ENCODE measurements at regions not wholly inside any gene's neighbourhood (a gene's known extent, or its start where the extent isn't known, plus 50 kb on each side); places are given as distances from the start of the nearest gene placed in this dataset.

DNA sequence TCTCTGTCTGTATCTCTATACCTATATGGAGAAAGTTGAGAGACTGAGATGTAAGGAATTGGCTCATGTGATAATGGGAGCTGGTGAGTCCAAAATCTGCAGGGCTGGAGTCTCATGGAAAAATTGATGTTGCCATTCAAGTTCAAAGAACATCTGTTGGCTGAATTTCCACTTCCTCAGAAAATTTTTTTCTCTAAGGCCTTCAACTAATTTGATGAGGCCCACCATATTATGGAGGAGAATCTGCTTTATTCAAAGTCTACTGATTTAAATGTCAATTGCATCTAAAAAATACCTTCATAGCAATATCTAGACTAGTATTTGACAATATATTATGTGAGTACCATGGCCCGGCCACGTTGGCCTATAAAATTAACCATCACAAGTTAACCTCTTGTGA, 261.4 kb downstream of the VRK1 start:
- TF ChIP-seq, protein P1, sequence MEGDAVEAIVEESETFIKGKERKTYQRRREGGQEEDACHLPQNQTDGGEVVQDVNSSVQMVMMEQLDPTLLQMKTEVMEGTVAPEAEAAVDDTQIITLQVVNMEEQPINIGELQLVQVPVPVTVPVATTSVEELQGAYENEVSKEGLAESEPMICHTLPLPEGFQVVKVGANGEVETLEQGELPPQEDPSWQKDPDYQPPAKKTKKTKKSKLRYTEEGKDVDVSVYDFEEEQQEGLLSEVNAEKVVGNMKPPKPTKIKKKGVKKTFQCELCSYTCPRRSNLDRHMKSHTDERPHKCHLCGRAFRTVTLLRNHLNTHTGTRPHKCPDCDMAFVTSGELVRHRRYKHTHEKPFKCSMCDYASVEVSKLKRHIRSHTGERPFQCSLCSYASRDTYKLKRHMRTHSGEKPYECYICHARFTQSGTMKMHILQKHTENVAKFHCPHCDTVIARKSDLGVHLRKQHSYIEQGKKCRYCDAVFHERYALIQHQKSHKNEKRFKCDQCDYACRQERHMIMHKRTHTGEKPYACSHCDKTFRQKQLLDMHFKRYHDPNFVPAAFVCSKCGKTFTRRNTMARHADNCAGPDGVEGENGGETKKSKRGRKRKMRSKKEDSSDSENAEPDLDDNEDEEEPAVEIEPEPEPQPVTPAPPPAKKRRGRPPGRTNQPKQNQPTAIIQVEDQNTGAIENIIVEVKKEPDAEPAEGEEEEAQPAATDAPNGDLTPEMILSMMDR (IDR thresholded peaks at IDR 0.05) = no peak
- TF ChIP-seq NFYB (CRISPR knock-in tag; conservative IDR thresholded peaks at IDR 0.05; ENCODE audit: low read depth) (no peak), CREB1 (CRISPR knock-in tag; IDR thresholded peaks at IDR 0.05) (no peak), SP1 (CRISPR knock-in tag; conservative IDR thresholded peaks at IDR 0.05) (no peak), KAT7 (CRISPR knock-in tag; IDR thresholded peaks at IDR 0.05; ENCODE audit: borderline replicate concordance) (no peak)
- TF ChIP-seq, protein P2, sequence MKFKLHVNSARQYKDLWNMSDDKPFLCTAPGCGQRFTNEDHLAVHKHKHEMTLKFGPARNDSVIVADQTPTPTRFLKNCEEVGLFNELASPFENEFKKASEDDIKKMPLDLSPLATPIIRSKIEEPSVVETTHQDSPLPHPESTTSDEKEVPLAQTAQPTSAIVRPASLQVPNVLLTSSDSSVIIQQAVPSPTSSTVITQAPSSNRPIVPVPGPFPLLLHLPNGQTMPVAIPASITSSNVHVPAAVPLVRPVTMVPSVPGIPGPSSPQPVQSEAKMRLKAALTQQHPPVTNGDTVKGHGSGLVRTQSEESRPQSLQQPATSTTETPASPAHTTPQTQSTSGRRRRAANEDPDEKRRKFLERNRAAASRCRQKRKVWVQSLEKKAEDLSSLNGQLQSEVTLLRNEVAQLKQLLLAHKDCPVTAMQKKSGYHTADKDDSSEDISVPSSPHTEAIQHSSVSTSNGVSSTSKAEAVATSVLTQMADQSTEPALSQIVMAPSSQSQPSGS (CRISPR knock-in tag; IDR thresholded peaks at IDR 0.05; ENCODE audit: borderline replicate concordance, low read depth) = no peak
- TF ChIP-seq, protein P3, sequence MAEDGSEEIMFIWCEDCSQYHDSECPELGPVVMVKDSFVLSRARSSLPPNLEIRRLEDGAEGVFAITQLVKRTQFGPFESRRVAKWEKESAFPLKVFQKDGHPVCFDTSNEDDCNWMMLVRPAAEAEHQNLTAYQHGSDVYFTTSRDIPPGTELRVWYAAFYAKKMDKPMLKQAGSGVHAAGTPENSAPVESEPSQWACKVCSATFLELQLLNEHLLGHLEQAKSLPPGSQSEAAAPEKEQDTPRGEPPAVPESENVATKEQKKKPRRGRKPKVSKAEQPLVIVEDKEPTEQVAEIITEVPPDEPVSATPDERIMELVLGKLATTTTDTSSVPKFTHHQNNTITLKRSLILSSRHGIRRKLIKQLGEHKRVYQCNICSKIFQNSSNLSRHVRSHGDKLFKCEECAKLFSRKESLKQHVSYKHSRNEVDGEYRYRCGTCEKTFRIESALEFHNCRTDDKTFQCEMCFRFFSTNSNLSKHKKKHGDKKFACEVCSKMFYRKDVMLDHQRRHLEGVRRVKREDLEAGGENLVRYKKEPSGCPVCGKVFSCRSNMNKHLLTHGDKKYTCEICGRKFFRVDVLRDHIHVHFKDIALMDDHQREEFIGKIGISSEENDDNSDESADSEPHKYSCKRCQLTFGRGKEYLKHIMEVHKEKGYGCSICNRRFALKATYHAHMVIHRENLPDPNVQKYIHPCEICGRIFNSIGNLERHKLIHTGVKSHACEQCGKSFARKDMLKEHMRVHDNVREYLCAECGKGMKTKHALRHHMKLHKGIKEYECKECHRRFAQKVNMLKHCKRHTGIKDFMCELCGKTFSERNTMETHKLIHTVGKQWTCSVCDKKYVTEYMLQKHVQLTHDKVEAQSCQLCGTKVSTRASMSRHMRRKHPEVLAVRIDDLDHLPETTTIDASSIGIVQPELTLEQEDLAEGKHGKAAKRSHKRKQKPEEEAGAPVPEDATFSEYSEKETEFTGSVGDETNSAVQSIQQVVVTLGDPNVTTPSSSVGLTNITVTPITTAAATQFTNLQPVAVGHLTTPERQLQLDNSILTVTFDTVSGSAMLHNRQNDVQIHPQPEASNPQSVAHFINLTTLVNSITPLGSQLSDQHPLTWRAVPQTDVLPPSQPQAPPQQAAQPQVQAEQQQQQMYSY (CRISPR knock-in tag; IDR thresholded peaks at IDR 0.05) = no peak
- TF ChIP-seq, protein P4, sequence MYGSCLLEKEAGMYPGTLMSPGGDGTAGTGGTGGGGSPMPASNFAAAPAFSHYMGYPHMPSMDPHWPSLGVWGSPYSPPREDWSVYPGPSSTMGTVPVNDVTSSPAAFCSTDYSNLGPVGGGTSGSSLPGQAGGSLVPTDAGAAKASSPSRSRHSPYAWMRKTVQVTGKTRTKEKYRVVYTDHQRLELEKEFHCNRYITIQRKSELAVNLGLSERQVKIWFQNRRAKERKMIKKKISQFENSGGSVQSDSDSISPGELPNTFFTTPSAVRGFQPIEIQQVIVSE (CRISPR knock-in tag; IDR thresholded peaks at IDR 0.05; ENCODE audit: borderline replicate concordance) = no peak

Measured in WTC11 (cell line).